GM19455 (cell line): ENCODE measurements at regions not wholly inside any gene's neighbourhood (a gene's known extent, or its start where the extent isn't known, plus 50 kb on each side); places are given as distances from the start of the nearest gene placed in this dataset.

Experiments
- ATAC-seq: cut with Tn5 transposase; IDR thresholded peaks from one replicate; pipeline ENCODE4 v1.9.1; 2021; ENCODE audit not compliant: unreplicated experiment

- no peak for ATAC-seq
Observed at GRCh38 chr6:169935861-169936260, 184.4 kb downstream of the ERMARD start.

- no peak for ATAC-seq
Observed at GRCh38 chr6:169935348-169935718, 183.9 kb downstream of the ERMARD start.

GRCh38 chr6:169934699-169935347, 183.4 kb downstream of the ERMARD start:
- ATAC-seq: no peak

GRCh38 chr6:169933839-169934698, 182.6 kb downstream of the ERMARD start:
- no peak for ATAC-seq

GRCh38 chr6:169933251-169933821, 181.9 kb downstream of the ERMARD start:
- ATAC-seq: no peak

GRCh38 chr6:169932491-169932890, 181.1 kb downstream of the ERMARD start:
- ATAC-seq: no peak

GRCh38 chr6:169931261-169931660, 179.8 kb downstream of the ERMARD start:
- ATAC-seq: no peak

- no peak for ATAC-seq
Observed at GRCh38 chr6:169930799-169931198, 179.4 kb downstream of the ERMARD start.

- no peak for ATAC-seq
Observed at GRCh38 chr6:169927711-169928110, 176.3 kb downstream of the ERMARD start.

- no peak for ATAC-seq
Observed at GRCh38 chr6:169926617-169927417, 175.4 kb downstream of the ERMARD start.

GRCh38 chr6:169923468-169924464, 172.3 kb downstream of the ERMARD start:
- ATAC-seq: no peak

- no peak for ATAC-seq
Observed at GRCh38 chr6:169921853-169922824, 170.7 kb downstream of the ERMARD start.

- no peak for ATAC-seq
Observed at GRCh38 chr6:169921217-169921616, 169.8 kb downstream of the ERMARD start.

GRCh38 chr6:169920359-169921020, 169.1 kb downstream of the ERMARD start:
- ATAC-seq: no peak

- ATAC-seq: no peak
Observed at GRCh38 chr6:169918954-169919549, 167.6 kb downstream of the ERMARD start.

- ATAC-seq: no peak
Observed at GRCh38 chr6:169918239-169918953, 167.0 kb downstream of the ERMARD start.

- no peak for ATAC-seq
Observed at GRCh38 chr6:169917153-169917552, 165.7 kb downstream of the ERMARD start.
